CD4-positive, alpha-beta T cell (primary cell): ENCODE measurements at regions not wholly inside any gene's neighbourhood (a gene's known extent, or its start where the extent isn't known, plus 50 kb on each side); places are given as distances from the start of the nearest gene placed in this dataset.

ENCODE experiments used
- ATAC-seq: fragments of 200-7000 bp; cut with Tn5 transposase; one replicate; pipeline ENCODE4 v1.10.0; 2022; ENCODE audit warnings: mild to moderate bottlenecking; ENCODE audit not compliant: poor library complexity
- CTCF ChIA-PET: fragments of 350-600 bp; sonication (Branson Sonifier 250); formaldehyde crosslinking; loops from one replicate; lab custom pipeline; 2021; ENCODE audit warnings: antibody characterized with exemption, inconsistent platforms; lab: Charles Lee
- POLR2A ChIA-PET: fragments of 350-600 bp; sonication (Branson Sonifier 250); formaldehyde crosslinking; loops from one replicate; lab custom pipeline; 2021; ENCODE audit warnings: antibody characterized with exemption, inconsistent platforms; lab: Charles Lee
- DNase-seq, 14 experiments: peaks; one replicate each; pipeline ENCODE4 v3.0.0-alpha.2; 2013 to 2020; ENCODE audit warnings: mixed read lengths in 2 of 14
- H3K27ac ChIP-seq, 2 donors: one replicate each; pipeline versions ENCODE4 v1.5.1 to v1.7.0; 2013; ENCODE audit warnings: low read length in 2 of 2, low read depth in 1 of 2, mild to moderate bottlenecking in 1 of 2
- H3K27me3 ChIP-seq, 2 experiments: 1 replicate in 1 of 2; 2 replicates in 1 of 2; pipeline versions ENCODE4 v1.6.1 to v1.7.0; 2013; ENCODE audit warnings: low read length in 2 of 2, control low read depth in 1 of 2, mild to moderate bottlenecking in 1 of 2, moderate library complexity in 1 of 2; ENCODE audit not compliant: insufficient read depth in 2 of 2, control insufficient read depth in 1 of 2
- H3K36me3 ChIP-seq: one replicate; pipeline ENCODE4 v1.6.1; 2013; ENCODE audit warnings: low read length, control low read depth; ENCODE audit not compliant: insufficient read depth
- H3K4me1 ChIP-seq: one replicate; pipeline ENCODE4 v1.6.1; 2013; ENCODE audit warnings: low read length, control low read depth; ENCODE audit not compliant: insufficient read depth
- H3K4me3 ChIP-seq: one replicate; pipeline ENCODE4 v1.5.1; 2013; ENCODE audit warnings: mild to moderate bottlenecking, low read length, moderate library complexity
- H3K9me3 ChIP-seq, 2 experiments: 1 replicate in 1 of 2; 2 replicates in 1 of 2; pipeline versions ENCODE4 v1.6.1 to v1.7.0; 2013; ENCODE audit warnings: low read length in 2 of 2, mild to moderate bottlenecking in 2 of 2, control low read depth in 1 of 2, moderate library complexity in 1 of 2; ENCODE audit not compliant: control insufficient read depth in 1 of 2, insufficient read depth in 1 of 2
- H3K27ac Mint-ChIP-seq: one replicate; pipeline ENCODE4 v1.8.0; 2020; ENCODE audit warnings: mixed read lengths
- H3K27me3 Mint-ChIP-seq: one replicate; pipeline ENCODE4 v1.8.0; 2021; ENCODE audit warnings: mixed read lengths
- H3K36me3 Mint-ChIP-seq: one replicate; pipeline ENCODE4 v1.8.0; 2021; ENCODE audit warnings: low read depth, mixed read lengths
- H3K4me1 Mint-ChIP-seq: one replicate; pipeline ENCODE4 v1.8.0; 2021; ENCODE audit warnings: low read depth, mixed read lengths
- H3K4me3 Mint-ChIP-seq: one replicate; pipeline ENCODE4 v1.8.0; 2020; ENCODE audit warnings: mild to moderate bottlenecking, mixed read lengths
- H3K9me3 Mint-ChIP-seq: one replicate; pipeline ENCODE4 v1.8.0; 2020; ENCODE audit warnings: mixed read lengths
- CTCF ChIP-seq: fragments of 200-600 bp; IDR thresholded peaks from one replicate; pipeline ENCODE4 v1.8.0; 2022; ENCODE audit warnings: antibody characterized with exemption, mild to moderate bottlenecking
- intact Hi-C, 2 experiments: fragments of 100-400 bp; cut with DNase I in 1 of 2; cut with micrococcal nuclease in 1 of 2; formaldehyde crosslinking; loops; one replicate each; pipeline versions ENCODE4 v1.15.1 to v1.9.0; 2023 to 2025; cut with DNase I, micrococcal nuclease

- H3K27ac ChIP-seq: no peak overlapping the region
- ATAC-seq (no peak), DNase-seq (no peak)
- peaks cover 7% of the 10 kb centered on the region for H3K27me3 Mint-ChIP-seq
- H3K9me3 Mint-ChIP-seq: no peaks in the 10 kb centered on the region
- no peak for TF ChIP-seq CTCF
- ChIA-PET POLR2A (no interaction called here), CTCF (no interaction called here)
- H3K4me1 Mint-ChIP-seq: no peaks in the 10 kb centered on the region
- H3K4me3 Mint-ChIP-seq: no peak overlapping the region
- no peak overlapping the region for H3K27ac Mint-ChIP-seq
- no peaks in the 10 kb centered on the region for H3K9me3 ChIP-seq
- H3K36me3 Mint-ChIP-seq: no peaks in the 10 kb centered on the region
- intact Hi-C loops: no loop called here
- H3K4me3 ChIP-seq: no peak overlapping the region
- H3K36me3 ChIP-seq: no peaks in the 10 kb centered on the region
- H3K4me1 ChIP-seq: no peaks in the 10 kb centered on the region
- H3K27me3 ChIP-seq: no peaks in the 10 kb centered on the region
Measured at GRCh38 chr4:184936071-184936470, 82.2 kb upstream of the HELT start.

GRCh38 chr4:184937030-184937710, 81.1 kb upstream of the HELT start:
- no peak overlapping the region for H3K4me3 ChIP-seq
- intact Hi-C loops: no loop called here
- H3K27ac Mint-ChIP-seq: no peak overlapping the region
- H3K36me3 Mint-ChIP-seq: no peaks in the 10 kb centered on the region
- H3K9me3 Mint-ChIP-seq: no peaks in the 10 kb centered on the region
- no peaks in the 10 kb centered on the region for H3K4me1 Mint-ChIP-seq
- H3K4me3 Mint-ChIP-seq: no peak overlapping the region
- no peak for TF ChIP-seq CTCF
- peaks cover 7% of the 10 kb centered on the region for H3K27me3 Mint-ChIP-seq
- DNase-seq: no peak
- H3K27ac ChIP-seq: no peak overlapping the region
- ChIA-PET CTCF (no interaction called here), POLR2A (no interaction called here)
- H3K4me1 ChIP-seq: no peaks in the 10 kb centered on the region
- no peaks in the 10 kb centered on the region for H3K27me3 ChIP-seq
- no peaks in the 10 kb centered on the region for H3K9me3 ChIP-seq
- ATAC-seq: no peak
- H3K36me3 ChIP-seq: no peaks in the 10 kb centered on the region

- no peak overlapping the region for H3K27ac ChIP-seq
- no peaks in the 10 kb centered on the region for H3K9me3 ChIP-seq
- TF ChIP-seq CTCF: no peak
- Mint-ChIP-seq H3K36me3 (no peaks in the 10 kb centered on the region), H3K9me3 (no peaks in the 10 kb centered on the region), H3K27ac (no peak overlapping the region), H3K27me3 (peaks cover 7% of the 10 kb centered on the region), H3K4me1 (no peaks in the 10 kb centered on the region), H3K4me3 (no peak overlapping the region)
- ATAC-seq (no peak), DNase-seq (no peak)
- intact Hi-C loops: no loop called here
- no peaks in the 10 kb centered on the region for H3K27me3 ChIP-seq
- no peaks in the 10 kb centered on the region for H3K4me1 ChIP-seq
- no peak overlapping the region for H3K4me3 ChIP-seq
- H3K36me3 ChIP-seq: no peaks in the 10 kb centered on the region
- ChIA-PET POLR2A (no interaction called here), CTCF (no interaction called here)
Measured at GRCh38 chr4:184937745-184938144, 80.5 kb upstream of the HELT start.
